Lower leg skin (tissue), 3 donors: ENCODE measurements at regions not wholly inside any gene's neighbourhood (a gene's known extent, or its start where the extent isn't known, plus 50 kb on each side); places are given as distances from the start of the nearest gene placed in this dataset.

Experiments
- CTCF ChIP-seq, 3 donors: fragments of 450-650 bp; IDR thresholded peaks; one replicate each; pipeline ENCODE4 v1.5.1; 2016; ENCODE audit warnings: antibody characterized with exemption in 3 of 3, mild to moderate bottlenecking in 3 of 3, moderate library complexity in 2 of 3
- POLR2A ChIP-seq, 2 donors: fragments of 450-650 bp; IDR thresholded peaks; one replicate each; pipeline ENCODE4 v1.6.1; 2016 to 2017; ENCODE audit warnings: antibody characterized with exemption in 2 of 2, mild to moderate bottlenecking in 1 of 2, moderate library complexity in 1 of 2

- no peak for TF ChIP-seq POLR2A (IDR thresholded peaks at IDR 0.05)
- TF ChIP-seq CTCF (IDR thresholded peaks at IDR 0.05) = no peak
Measured at GRCh38 chr2:19461504-19462255, 103.3 kb upstream of the OSR1 start.
